WTC11 (cell line): ENCODE measurements at regions not wholly inside any gene's neighbourhood (a gene's known extent, or its start where the extent isn't known, plus 50 kb on each side); places are given as distances from the start of the nearest gene placed in this dataset.

Source experiments
- ARID4B ChIP-seq: sonication (generic); formaldehyde crosslinking; IDR thresholded peaks from 2 replicates; pipeline ENCODE4 v1.8.0; 2023; ENCODE audit warnings: missing genetic modification reagents, mild to moderate bottlenecking, borderline replicate concordance
- ATF2 ChIP-seq: sonication (generic); formaldehyde crosslinking; IDR thresholded peaks from 2 replicates; pipeline ENCODE4 v1.8.1; 2022; ENCODE audit warnings: low read depth, missing genetic modification reagents, borderline replicate concordance
- ATF3 ChIP-seq: sonication (generic); formaldehyde crosslinking; conservative IDR thresholded peaks from 2 replicates; pipeline ENCODE4 v1.8.1; 2022; ENCODE audit warnings: mild to moderate bottlenecking, missing genetic modification reagents
- CTCF ChIP-seq: fragments of 200-600 bp; IDR thresholded peaks from 2 replicates; pipeline ENCODE4 v1.8.0; 2022; ENCODE audit warnings: antibody characterized with exemption
- ELF4 ChIP-seq: sonication (generic); formaldehyde crosslinking; IDR thresholded peaks from 2 replicates; pipeline ENCODE4 v1.8.1; 2022; ENCODE audit warnings: low read depth, mild to moderate bottlenecking, moderate library complexity, missing genetic modification reagents
- ESRRA ChIP-seq: sonication (generic); formaldehyde crosslinking; IDR thresholded peaks from 2 replicates; pipeline ENCODE4 v1.8.1; 2022; ENCODE audit warnings: mild to moderate bottlenecking, missing genetic modification reagents, borderline replicate concordance
- FOXP4 ChIP-seq: sonication (generic); formaldehyde crosslinking; IDR thresholded peaks from 2 replicates; pipeline ENCODE4 v1.8.0; 2022; ENCODE audit warnings: mild to moderate bottlenecking, missing genetic modification reagents
- HMGXB4 ChIP-seq: sonication (generic); formaldehyde crosslinking; IDR thresholded peaks from 2 replicates; pipeline ENCODE4 v1.8.1; 2023; ENCODE audit warnings: mild to moderate bottlenecking, moderate library complexity, missing genetic modification reagents
- IRF1 ChIP-seq: sonication (generic); formaldehyde crosslinking; IDR thresholded peaks from 2 replicates; pipeline ENCODE4 v1.8.0; 2023; ENCODE audit warnings: missing genetic modification reagents
- MAX ChIP-seq: sonication (generic); formaldehyde crosslinking; IDR thresholded peaks from 2 replicates; pipeline ENCODE4 v1.8.0; 2022; ENCODE audit warnings: mild to moderate bottlenecking, missing genetic modification reagents
- TEAD4 ChIP-seq: sonication (generic); formaldehyde crosslinking; IDR thresholded peaks from 2 replicates; pipeline ENCODE4 v1.8.0; 2022; ENCODE audit warnings: mild to moderate bottlenecking, missing genetic modification reagents
- ZNF121 ChIP-seq: sonication (generic); formaldehyde crosslinking; IDR thresholded peaks from 2 replicates; pipeline ENCODE4 v1.8.0; 2023; ENCODE audit warnings: missing genetic modification reagents
- ZNF425 ChIP-seq: fragments of 250-450 bp; sonication (Bioruptor Pico); conservative IDR thresholded peaks from 2 replicates; pipeline ENCODE4 v1.9.0; 2021; ENCODE audit warnings: mild to moderate bottlenecking
- ZNF671 ChIP-seq: fragments of 250-450 bp; sonication (Bioruptor Pico); IDR thresholded peaks from 2 replicates; pipeline ENCODE4 v1.8.0; 2021; ENCODE audit warnings: mild to moderate bottlenecking

- TF ChIP-seq ATF3 (CRISPR knock-in tag), result no peak
- no peak for TF ChIP-seq CTCF
- no peak for TF ChIP-seq MAX
- TF ChIP-seq HMGXB4, result no peak
- TF ChIP-seq ZNF121, result no peak
- no peak for TF ChIP-seq FOXP4 (CRISPR knock-in tag)
- no peak for TF ChIP-seq ESRRA
- no peak for TF ChIP-seq ARID4B (CRISPR knock-in tag)
- no peak for TF ChIP-seq ELF4 (CRISPR knock-in tag)
- TF ChIP-seq TEAD4 (CRISPR knock-in tag), result no peak
- TF ChIP-seq ZNF425 (CRISPR knock-in tag), result no peak
- no peak for TF ChIP-seq ZNF671
- no peak for TF ChIP-seq IRF1 (CRISPR knock-in tag)
- TF ChIP-seq ATF2 (CRISPR knock-in tag), result no peak
These were observed 141.9 kb downstream of the TTC32 start for GRCh38 chr2:19759880-19760279.
